GM19467 (cell line): ENCODE measurements at regions not wholly inside any gene's neighbourhood (a gene's known extent, or its start where the extent isn't known, plus 50 kb on each side); places are given as distances from the start of the nearest gene placed in this dataset.

Experiments
- ATAC-seq: cut with Tn5 transposase; IDR thresholded peaks from one replicate; pipeline ENCODE4 v1.9.1; 2021; ENCODE audit warnings: mild to moderate bottlenecking, moderate library complexity; ENCODE audit not compliant: unreplicated experiment

GRCh38 chr15:94059013-94059587 lies 172.3 kb upstream of the MCTP2 start:
- ATAC-seq: no peak

- no peak for ATAC-seq
Measured at GRCh38 chr15:94057305-94057704, 174.1 kb upstream of the MCTP2 start.

GRCh38 chr15:94056314-94056713 lies 175.0 kb upstream of the MCTP2 start:
- no peak for ATAC-seq

- no peak for ATAC-seq
Measured at GRCh38 chr15:94053626-94054025, 177.7 kb upstream of the MCTP2 start.

GRCh38 chr15:94052711-94053110 lies 178.7 kb upstream of the MCTP2 start:
- ATAC-seq: no peak

GRCh38 chr15:94047566-94047965 lies 183.8 kb upstream of the MCTP2 start:
- no peak for ATAC-seq

- no peak for ATAC-seq
Measured at GRCh38 chr15:94042180-94042928, 189.0 kb upstream of the MCTP2 start.

GRCh38 chr15:94041746-94042145 lies 189.6 kb upstream of the MCTP2 start:
- ATAC-seq: no peak

GRCh38 chr15:94040541-94041248 lies 190.7 kb upstream of the MCTP2 start:
- ATAC-seq: no peak

- ATAC-seq: no peak
Measured at GRCh38 chr15:94036156-94036555, 195.2 kb upstream of the MCTP2 start.

- ATAC-seq: no peak
Measured at GRCh38 chr15:94033683-94034020, 197.7 kb upstream of the MCTP2 start.

- ATAC-seq: no peak
Measured at GRCh38 chr15:94033014-94033682, 198.2 kb upstream of the MCTP2 start.

GRCh38 chr15:94032571-94032970 lies 198.8 kb upstream of the MCTP2 start:
- ATAC-seq: no peak

GRCh38 chr15:94031072-94031471 lies 200.3 kb upstream of the MCTP2 start:
- no peak for ATAC-seq

- ATAC-seq: no peak
Measured at GRCh38 chr15:94029495-94029894, 201.9 kb upstream of the MCTP2 start.

GRCh38 chr15:94028809-94029208 lies 202.6 kb upstream of the MCTP2 start:
- no peak for ATAC-seq

- no peak for ATAC-seq
Measured at GRCh38 chr15:94028121-94028520, 203.2 kb upstream of the MCTP2 start.

GRCh38 chr15:94027581-94027980 lies 203.8 kb upstream of the MCTP2 start:
- no peak for ATAC-seq

- ATAC-seq: no peak
Measured at GRCh38 chr15:94026458-94027304, 204.7 kb upstream of the MCTP2 start.

GRCh38 chr15:94023531-94023930 lies 207.8 kb upstream of the MCTP2 start:
- ATAC-seq: no peak
